ENCODE measurements at regions not wholly inside any gene's neighbourhood (a gene's known extent, or its start where the extent isn't known, plus 50 kb on each side); places are given as distances from the start of the nearest gene placed in this dataset.

GRCh38 chr15:95799286-95800200, 531.0 kb upstream of the NR2F2 start:
- no peak overlapping the region for H3K27ac ChIP-seq (ENCODE audit: low read length)
- no peak overlapping the region for H3K4me3 ChIP-seq (ENCODE audit: low read depth in 1 of 2, low read length in 2 of 2)
- H3K27me3 ChIP-seq (ENCODE audit: low read depth, low read length) = no peaks in the 10 kb centered on the region
- no peaks in the 10 kb centered on the region for H3K9me3 ChIP-seq (ENCODE audit: control insufficient read depth in 1 of 2, low read length in 2 of 2)
- H3K36me3 ChIP-seq (ENCODE audit: control insufficient read depth in 1 of 2, insufficient read depth in 2 of 2, low read length in 2 of 2) = no peaks in the 10 kb centered on the region
- H3K4me1 ChIP-seq (ENCODE audit: control insufficient read depth in 1 of 2, insufficient read depth in 2 of 2, low read length in 2 of 2) = no peaks in the 10 kb centered on the region

GRCh38 chr15:95804484-95804883, 526.0 kb upstream of the NR2F2 start:
- H3K36me3 ChIP-seq (ENCODE audit: control insufficient read depth in 1 of 2, insufficient read depth in 2 of 2, low read length in 2 of 2) = no peaks in the 10 kb centered on the region
- no peak overlapping the region for H3K4me3 ChIP-seq (ENCODE audit: low read depth in 1 of 2, low read length in 2 of 2)
- no peaks in the 10 kb centered on the region for H3K27me3 ChIP-seq (ENCODE audit: low read depth, low read length)
- H3K4me1 ChIP-seq (ENCODE audit: control insufficient read depth in 1 of 2, insufficient read depth in 2 of 2, low read length in 2 of 2) = no peaks in the 10 kb centered on the region
- no peak overlapping the region for H3K27ac ChIP-seq (ENCODE audit: low read length)
- no peaks in the 10 kb centered on the region for H3K9me3 ChIP-seq (ENCODE audit: control insufficient read depth in 1 of 2, low read length in 2 of 2)

GRCh38 chr15:95812491-95812890, 518.0 kb upstream of the NR2F2 start:
- Histone ChIP-seq H3K36me3 (ENCODE audit: control insufficient read depth in 1 of 2, insufficient read depth in 2 of 2, low read length in 2 of 2) (no peaks in the 10 kb centered on the region), H3K9me3 (ENCODE audit: control insufficient read depth in 1 of 2, low read length in 2 of 2) (no peaks in the 10 kb centered on the region), H3K4me3 (ENCODE audit: low read depth in 1 of 2, low read length in 2 of 2) (no peak overlapping the region), H3K4me1 (ENCODE audit: control insufficient read depth in 1 of 2, insufficient read depth in 2 of 2, low read length in 2 of 2) (no peaks in the 10 kb centered on the region), H3K27ac (ENCODE audit: low read length) (no peak overlapping the region), H3K27me3 (ENCODE audit: low read depth, low read length) (no peaks in the 10 kb centered on the region)

- H3K9me3 ChIP-seq (ENCODE audit: control insufficient read depth in 1 of 2, low read length in 2 of 2) = no peaks in the 10 kb centered on the region
- no peaks in the 10 kb centered on the region for H3K36me3 ChIP-seq (ENCODE audit: control insufficient read depth in 1 of 2, insufficient read depth in 2 of 2, low read length in 2 of 2)
- H3K4me1 ChIP-seq (ENCODE audit: control insufficient read depth in 1 of 2, insufficient read depth in 2 of 2, low read length in 2 of 2) = no peaks in the 10 kb centered on the region
- H3K4me3 ChIP-seq (ENCODE audit: low read depth in 1 of 2, low read length in 2 of 2) = no peak overlapping the region
- H3K27ac ChIP-seq (ENCODE audit: low read length) = no peak overlapping the region
- H3K27me3 ChIP-seq (ENCODE audit: low read depth, low read length) = no peaks in the 10 kb centered on the region
Observed at GRCh38 chr15:95814908-95815307, 515.6 kb upstream of the NR2F2 start.

GRCh38 chr15:95816591-95816990, 513.9 kb upstream of the NR2F2 start:
- Histone ChIP-seq H3K9me3 (ENCODE audit: control insufficient read depth in 1 of 2, low read length in 2 of 2) (no peaks in the 10 kb centered on the region), H3K36me3 (ENCODE audit: control insufficient read depth in 1 of 2, insufficient read depth in 2 of 2, low read length in 2 of 2) (no peaks in the 10 kb centered on the region), H3K27me3 (ENCODE audit: low read depth, low read length) (no peaks in the 10 kb centered on the region)

GRCh38 chr15:95822961-95823360, 507.5 kb upstream of the NR2F2 start:
- Histone ChIP-seq H3K36me3 (ENCODE audit: control insufficient read depth in 1 of 2, insufficient read depth in 2 of 2, low read length in 2 of 2) (no peaks in the 10 kb centered on the region), H3K4me3 (ENCODE audit: low read depth in 1 of 2, low read length in 2 of 2) (no peak overlapping the region), H3K9me3 (ENCODE audit: control insufficient read depth in 1 of 2, low read length in 2 of 2) (no peaks in the 10 kb centered on the region), H3K27me3 (ENCODE audit: low read depth, low read length) (no peaks in the 10 kb centered on the region), H3K27ac (ENCODE audit: low read length) (no peak overlapping the region), H3K4me1 (ENCODE audit: control insufficient read depth in 1 of 2, insufficient read depth in 2 of 2, low read length in 2 of 2) (no peaks in the 10 kb centered on the region)

More at GRCh38 chr15:95816591-95816990, 513.9 kb upstream of the NR2F2 start:
- Histone ChIP-seq H3K27ac (ENCODE audit: low read length) (no peak overlapping the region), H3K4me3 (ENCODE audit: low read depth in 1 of 2, low read length in 2 of 2) (no peak overlapping the region), H3K4me1 (ENCODE audit: control insufficient read depth in 1 of 2, insufficient read depth in 2 of 2, low read length in 2 of 2) (no peaks in the 10 kb centered on the region)

- Histone ChIP-seq H3K4me3 (ENCODE audit: low read depth in 1 of 2, low read length in 2 of 2) (no peak overlapping the region), H3K27me3 (ENCODE audit: low read depth, low read length) (no peaks in the 10 kb centered on the region), H3K27ac (ENCODE audit: low read length) (no peak overlapping the region), H3K36me3 (ENCODE audit: control insufficient read depth in 1 of 2, insufficient read depth in 2 of 2, low read length in 2 of 2) (no peaks in the 10 kb centered on the region), H3K4me1 (ENCODE audit: control insufficient read depth in 1 of 2, insufficient read depth in 2 of 2, low read length in 2 of 2) (no peaks in the 10 kb centered on the region), H3K9me3 (ENCODE audit: control insufficient read depth in 1 of 2, low read length in 2 of 2) (no peaks in the 10 kb centered on the region)
Observed at GRCh38 chr15:95825208-95825607, 505.3 kb upstream of the NR2F2 start.

GRCh38 chr15:95825671-95826411, 504.7 kb upstream of the NR2F2 start:
- Histone ChIP-seq H3K36me3 (ENCODE audit: control insufficient read depth in 1 of 2, insufficient read depth in 2 of 2, low read length in 2 of 2) (no peaks in the 10 kb centered on the region), H3K27ac (ENCODE audit: low read length) (no peak overlapping the region), H3K27me3 (ENCODE audit: low read depth, low read length) (no peaks in the 10 kb centered on the region), H3K4me3 (ENCODE audit: low read depth in 1 of 2, low read length in 2 of 2) (no peak overlapping the region), H3K4me1 (ENCODE audit: control insufficient read depth in 1 of 2, insufficient read depth in 2 of 2, low read length in 2 of 2) (no peaks in the 10 kb centered on the region), H3K9me3 (ENCODE audit: control insufficient read depth in 1 of 2, low read length in 2 of 2) (no peaks in the 10 kb centered on the region)

- no peaks in the 10 kb centered on the region for H3K9me3 ChIP-seq (ENCODE audit: control insufficient read depth in 1 of 2, low read length in 2 of 2)
- H3K27me3 ChIP-seq (ENCODE audit: low read depth, low read length) = no peaks in the 10 kb centered on the region
- H3K36me3 ChIP-seq (ENCODE audit: control insufficient read depth in 1 of 2, insufficient read depth in 2 of 2, low read length in 2 of 2) = no peaks in the 10 kb centered on the region
- H3K4me1 ChIP-seq (ENCODE audit: control insufficient read depth in 1 of 2, insufficient read depth in 2 of 2, low read length in 2 of 2) = no peaks in the 10 kb centered on the region
- H3K27ac ChIP-seq (ENCODE audit: low read length) = no peak overlapping the region
- no peak overlapping the region for H3K4me3 ChIP-seq (ENCODE audit: low read depth in 1 of 2, low read length in 2 of 2)
Observed at GRCh38 chr15:95826412-95827195, 503.9 kb upstream of the NR2F2 start.

- Histone ChIP-seq H3K4me1 (ENCODE audit: control insufficient read depth in 1 of 2, insufficient read depth in 2 of 2, low read length in 2 of 2) (no peaks in the 10 kb centered on the region), H3K9me3 (ENCODE audit: control insufficient read depth in 1 of 2, low read length in 2 of 2) (no peaks in the 10 kb centered on the region)
Observed at GRCh38 chr15:95829062-95829461, 501.4 kb upstream of the NR2F2 start.

GRCh38 chr15:95830281-95830680, 500.2 kb upstream of the NR2F2 start:
- Histone ChIP-seq H3K36me3 (ENCODE audit: control insufficient read depth in 1 of 2, insufficient read depth in 2 of 2, low read length in 2 of 2) (no peaks in the 10 kb centered on the region), H3K4me3 (ENCODE audit: low read depth in 1 of 2, low read length in 2 of 2) (no peak overlapping the region), H3K27ac (ENCODE audit: low read length) (no peak overlapping the region), H3K9me3 (ENCODE audit: control insufficient read depth in 1 of 2, low read length in 2 of 2) (no peaks in the 10 kb centered on the region), H3K4me1 (ENCODE audit: control insufficient read depth in 1 of 2, insufficient read depth in 2 of 2, low read length in 2 of 2) (no peaks in the 10 kb centered on the region), H3K27me3 (ENCODE audit: low read depth, low read length) (no peaks in the 10 kb centered on the region)

More at GRCh38 chr15:95829062-95829461, 501.4 kb upstream of the NR2F2 start:
- Histone ChIP-seq H3K27ac (ENCODE audit: low read length) (no peak overlapping the region), H3K36me3 (ENCODE audit: control insufficient read depth in 1 of 2, insufficient read depth in 2 of 2, low read length in 2 of 2) (no peaks in the 10 kb centered on the region), H3K27me3 (ENCODE audit: low read depth, low read length) (no peaks in the 10 kb centered on the region), H3K4me3 (ENCODE audit: low read depth in 1 of 2, low read length in 2 of 2) (no peak overlapping the region)
